IMR-90 (cell line): ENCODE measurements at regions not wholly inside any gene's neighbourhood (a gene's known extent, or its start where the extent isn't known, plus 50 kb on each side); places are given as distances from the start of the nearest gene placed in this dataset.

Source experiments
- ATAC-seq: fragments of 200-7000 bp; cut with Tn5 transposase; 2 replicates; pipeline ENCODE4 v1.9.1; 2020; ENCODE audit warnings: low read depth, mild to moderate bottlenecking, moderate library complexity
- BruUV-seq: library from RNA; stranded (reverse); fragments of 400-500 nt; replicated peaks from 2 replicates; lab custom pipeline; 2021; lab: Mats Ljungman, UMichigan
- CTCF ChIA-PET: fragments of 300-600 bp; formaldehyde crosslinking; extraction: SDS; loops from one replicate; lab custom pipeline; 2021; ENCODE audit warnings: antibody characterized with exemption; lab: Yijun Ruan, JAX
- POLR2A ChIA-PET: fragments of 300-600 bp; sonication (Branson Sonifier 250); formaldehyde crosslinking; loops from one replicate; lab custom pipeline; 2022; ENCODE audit warnings: antibody characterized with exemption; ENCODE audit not compliant: unreplicated experiment; lab: Charles Lee
- DNase-seq: peaks from one replicate; pipeline ENCODE4 v3.0.0; 2013
- H2AFZ ChIP-seq: replicated peaks from 2 replicates; pipeline ENCODE3; 2013; ENCODE audit warnings: low read length, mild to moderate bottlenecking; ENCODE audit not compliant: poor library complexity
- H2AK5ac ChIP-seq: 2 replicates; pipeline ENCODE4 v1.6.1; 2013; ENCODE audit warnings: low read depth, low read length, inconsistent platforms
- H2AK9ac ChIP-seq: replicated peaks from 2 replicates; pipeline ENCODE3; 2013; ENCODE audit warnings: mild to moderate bottlenecking, low read depth, low read length, moderate library complexity; ENCODE audit not compliant: poor library complexity
- H2BK120ac ChIP-seq: 2 replicates; pipeline ENCODE4 v1.6.1; 2013; ENCODE audit warnings: low read depth, low read length, inconsistent platforms
- H2BK15ac ChIP-seq: 3 replicates; pipeline ENCODE4 v1.6.1; 2013; ENCODE audit warnings: low read depth, low read length, inconsistent platforms
- H2BK20ac ChIP-seq: 2 replicates; pipeline ENCODE4 v1.6.1; 2013; ENCODE audit warnings: low read depth, mild to moderate bottlenecking, inconsistent platforms, low read length, moderate library complexity
- H2BK5ac ChIP-seq: 2 replicates; pipeline ENCODE4 v1.6.1; 2013; ENCODE audit warnings: mild to moderate bottlenecking, low read depth, low read length, inconsistent platforms; ENCODE audit not compliant: poor library complexity, severe bottlenecking
- H3K14ac ChIP-seq: replicated peaks from 2 replicates; pipeline ENCODE4 v1.6.1; 2013; ENCODE audit warnings: low read depth, low read length, inconsistent platforms
- H3K18ac ChIP-seq: 2 replicates; pipeline ENCODE4 v1.6.1; 2013; ENCODE audit warnings: low read depth, low read length, control low read depth
- H3K23ac ChIP-seq: 2 replicates; pipeline ENCODE4 v1.6.1; 2013; ENCODE audit warnings: low read depth, low read length, inconsistent platforms
- H3K27ac ChIP-seq: 2 replicates; pipeline ENCODE4 v1.5.1; 2013; ENCODE audit warnings: mild to moderate bottlenecking, control low read depth, low read length; ENCODE audit not compliant: insufficient read depth
- H3K27me3 ChIP-seq: 2 replicates; pipeline ENCODE4 v1.6.1; 2013; ENCODE audit warnings: low read length; ENCODE audit not compliant: control insufficient read depth, insufficient read depth
- H3K36me3 ChIP-seq: 2 replicates; pipeline ENCODE4 v1.6.1; 2013; ENCODE audit warnings: low read length, mixed read lengths; ENCODE audit not compliant: control insufficient read depth, insufficient read depth
- H3K4ac ChIP-seq: 2 replicates; pipeline ENCODE4 v1.6.1; 2013; ENCODE audit warnings: low read depth, low read length, inconsistent platforms
- H3K4me1 ChIP-seq: 2 replicates; pipeline ENCODE4 v1.6.1; 2013; ENCODE audit warnings: low read length, mixed read lengths; ENCODE audit not compliant: control insufficient read depth, insufficient read depth
- H3K4me2 ChIP-seq: 2 replicates; pipeline ENCODE4 v1.6.1; 2013; ENCODE audit warnings: low read depth, mild to moderate bottlenecking, control low read depth, low read length, moderate library complexity
- H3K4me3 ChIP-seq: 2 replicates; pipeline ENCODE4 v1.5.1; 2013; ENCODE audit warnings: low read depth, mild to moderate bottlenecking, control low read depth, low read length, moderate library complexity; ENCODE audit not compliant: insufficient read depth
- H3K56ac ChIP-seq: 2 replicates; pipeline ENCODE4 v1.6.1; 2013; ENCODE audit warnings: low read length, inconsistent platforms; ENCODE audit not compliant: insufficient read depth; ENCODE audit errors: extremely low read depth
- H3K79me1 ChIP-seq, 2 experiments: 2 replicates each; pipeline ENCODE4 v1.6.1; 2013; ENCODE audit warnings: low read length in 2 of 2, inconsistent platforms in 1 of 2, low read depth in 1 of 2
- H3K9ac ChIP-seq: 2 replicates; pipeline ENCODE4 v1.6.1; 2013; ENCODE audit warnings: low read depth, low read length, control low read depth
- H3K9me1 ChIP-seq: 2 replicates; pipeline ENCODE4 v1.6.1; 2013; ENCODE audit warnings: low read length, inconsistent platforms; ENCODE audit not compliant: insufficient read depth
- H3K9me3 ChIP-seq: 2 replicates; pipeline ENCODE4 v1.6.1; 2013; ENCODE audit warnings: low read length; ENCODE audit not compliant: control insufficient read depth, insufficient read depth
- H4K20me1 ChIP-seq: 2 replicates; pipeline ENCODE4 v1.6.1; 2013; ENCODE audit warnings: low read length, inconsistent platforms; ENCODE audit not compliant: insufficient read depth
- H4K5ac ChIP-seq: 2 replicates; pipeline ENCODE4 v1.6.1; 2013; ENCODE audit warnings: mild to moderate bottlenecking, low read depth, low read length, control low read depth
- H4K8ac ChIP-seq, 2 experiments: 2 replicates each; pipeline ENCODE4 v1.6.1; 2013; ENCODE audit warnings: low read depth in 2 of 2, low read length in 2 of 2, control low read depth in 1 of 2, inconsistent platforms in 1 of 2
- H4K91ac ChIP-seq: 2 replicates; pipeline ENCODE4 v1.6.1; 2013; ENCODE audit warnings: low read depth, low read length, inconsistent platforms; ENCODE audit not compliant: insufficient read depth
- RFX5 ChIP-seq: IDR thresholded peaks from 2 replicates; pipeline ENCODE4 v1.8.0; 2012; ENCODE audit warnings: low read depth, mild to moderate bottlenecking, low read length, moderate library complexity
- WGBS, 2 experiments: methylation state at CpG; one replicate each; pipeline versions ENCODE4 v1.1.5 to v1.1.7; 2013; ENCODE audit warnings: missing lambda C conversion rate in 2 of 2; ENCODE audit not compliant: insufficient read length in 1 of 2; ENCODE audit errors: extremely low coverage in 2 of 2; 5-methylcytosine and 5-hydroxymethylcytosine counted together
- dilution Hi-C: fragments of 300-500 bp; cut with HindIII; formaldehyde crosslinking; loops from one replicate; pipeline ENCODE4 v1.14.3; 2018; ENCODE audit warnings: low sequenced_read_pairs; ENCODE audit not compliant: unreplicated experiment
- in situ Hi-C: fragments of 300-500 bp; cut with MboI; formaldehyde crosslinking; loops from 3 replicates; pipeline ENCODE4 v1.14.3; 2019; ENCODE audit warnings: low sequenced_read_pairs, inconsistent platforms, mixed read lengths
- intact Hi-C: fragments of 100-400 bp; cut with micrococcal nuclease; formaldehyde crosslinking; loops from 2 replicates; pipeline ENCODE4 v1.10.0; 2022
- TF ChIP-seq, protein P1 (sequence below): fragments of 150-350 bp; IDR thresholded peaks from 2 replicates; pipeline ENCODE4 v1.6.1; 2017; ENCODE audit warnings: mild to moderate bottlenecking, antibody characterized with exemption, low read length, low read depth

GRCh38 chr1:37171691-37172090 lies 137.4 kb upstream of the GRIK3 start:
- in situ Hi-C loops, result no loop called here
- Histone ChIP-seq H3K4ac (no peak overlapping the region), H3K27me3 (no peaks in the 10 kb centered on the region), H3K36me3 (no peaks in the 10 kb centered on the region), H2BK5ac (no peak overlapping the region), H2AFZ (no peak overlapping the region), H3K27ac (no peak overlapping the region), H3K4me1 (no peaks in the 10 kb centered on the region), H4K8ac (no peak overlapping the region), H4K5ac (no peak overlapping the region), H4K20me1 (no peaks in the 10 kb centered on the region), H3K4me3 (no peak overlapping the region), H3K79me1 (no peaks in the 10 kb centered on the region), H3K9me3 (no peaks in the 10 kb centered on the region; the same call in 1 of the 2 replicates), H3K9ac (no peak overlapping the region), H3K23ac (no peak overlapping the region), H2BK120ac (no peak overlapping the region), H3K9me1 (no peaks in the 10 kb centered on the region), H2AK9ac (no peak overlapping the region), H2BK15ac (no peak overlapping the region), H4K91ac (no peak overlapping the region), H2AK5ac (no peak overlapping the region), H3K18ac (no peak overlapping the region), H2BK20ac (no peak overlapping the region), H3K56ac (no peak overlapping the region), H3K14ac (no peak overlapping the region), H3K4me2 (no peak overlapping the region)
- dilution Hi-C loops, result no loop called here
- CTCF ChIA-PET, result no interaction called here
- BruUV-seq, result no TSS peak
- TF ChIP-seq RFX5, result no peak
- TF ChIP-seq, protein P1, sequence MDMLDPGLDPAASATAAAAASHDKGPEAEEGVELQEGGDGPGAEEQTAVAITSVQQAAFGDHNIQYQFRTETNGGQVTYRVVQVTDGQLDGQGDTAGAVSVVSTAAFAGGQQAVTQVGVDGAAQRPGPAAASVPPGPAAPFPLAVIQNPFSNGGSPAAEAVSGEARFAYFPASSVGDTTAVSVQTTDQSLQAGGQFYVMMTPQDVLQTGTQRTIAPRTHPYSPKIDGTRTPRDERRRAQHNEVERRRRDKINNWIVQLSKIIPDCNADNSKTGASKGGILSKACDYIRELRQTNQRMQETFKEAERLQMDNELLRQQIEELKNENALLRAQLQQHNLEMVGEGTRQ, result no peak
- ATAC-seq, result no peak
- no peak for DNase-seq
- intact Hi-C loops, result no loop called here
- POLR2A ChIA-PET, result no interaction called here
- no CpG with 5 or more reads among the region's 8 CpGs for WGBS, 2 experiments
